ENCODE measurements at regions not wholly inside any gene's neighbourhood (a gene's known extent, or its start where the extent isn't known, plus 50 kb on each side); places are given as distances from the start of the nearest gene placed in this dataset.

DNA sequence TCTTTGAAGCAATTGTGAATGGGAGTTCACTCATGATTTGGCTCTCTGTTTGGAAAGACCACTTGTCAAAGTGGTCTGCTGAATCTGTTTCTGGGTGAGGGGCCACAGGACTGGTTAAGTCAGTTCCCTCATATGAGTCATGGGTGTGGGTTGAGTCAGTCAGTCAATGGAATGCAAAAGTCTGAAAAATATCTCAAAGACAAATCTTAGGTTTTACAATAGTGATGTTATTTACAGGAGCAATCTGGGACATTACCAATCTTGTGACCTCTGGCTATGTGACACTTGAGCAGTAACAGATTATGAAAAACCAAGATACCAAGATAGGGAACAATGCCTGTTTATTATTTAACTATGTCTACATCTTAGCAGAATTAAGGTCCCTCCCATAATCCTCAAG is 311.6 kb downstream of the AASDHPPT start:
- Histone ChIP-seq H3K9me3 (ENCODE audit: control insufficient read depth, insufficient read depth, low read depth, low read length) (no peaks in the 10 kb centered on the region), H3K27me3 (ENCODE audit: control insufficient read depth, insufficient read depth, low read length) (no peaks in the 10 kb centered on the region), H3K4me1 (ENCODE audit: control insufficient read depth, insufficient read depth, low read length) (no peaks in the 10 kb centered on the region), H3K36me3 (ENCODE audit: control insufficient read depth, insufficient read depth, low read length) (no peaks in the 10 kb centered on the region), H3K27ac (ENCODE audit: low read length) (no peak overlapping the region), H3K4me3 (ENCODE audit: low read depth in 2 of 2, low read length in 2 of 2) (no peak overlapping the region)
- TF ChIP-seq TCF7L2 (IDR thresholded peaks at IDR 0.05; ENCODE audit: low read depth, low read length) (no peak), SIN3A (IDR thresholded peaks at IDR 0.05; ENCODE audit: borderline replicate concordance, insufficient read depth, low read depth, low read length) (no peak), CTCF (IDR thresholded peaks at IDR 0.05) (no peak), REST (IDR thresholded peaks at IDR 0.05; ENCODE audit: insufficient read depth in 1 of 2, low read depth in 2 of 2, low read length in 1 of 2) (no peak), POLR2AphosphoS5 (IDR thresholded peaks at IDR 0.05; ENCODE audit: low read depth, low read length) (no peak)
- in situ Hi-C loops (cut with HindIII; ENCODE audit: low pct_unique_long_range_greater_than_20kb, low sequenced_read_pairs) (no loop called here), intact Hi-C loops (cut with micrococcal nuclease; ENCODE audit: unreplicated experiment) (no loop called here)
- ChIA-PET POLR2A (interaction anchor here (0.7 kb wide), 1 partner anchor 316 kb away, joined by 3 read pairs; no protein-coding TSS in a partner anchor), CTCF (no interaction called here)
- ATAC-seq (no peak), DNase-seq (ENCODE audit: low read depth, low spot score) (no peak)
- BruUV-seq (replicated peaks): no TSS peak

- ATAC-seq: no peak
- TF ChIP-seq CTCF (IDR thresholded peaks at IDR 0.05) (no peak), SIN3A (IDR thresholded peaks at IDR 0.05; ENCODE audit: borderline replicate concordance, insufficient read depth, low read depth, low read length) (no peak), POLR2AphosphoS5 (IDR thresholded peaks at IDR 0.05; ENCODE audit: low read depth, low read length) (no peak), TCF7L2 (IDR thresholded peaks at IDR 0.05; ENCODE audit: low read depth, low read length) (no peak), REST (IDR thresholded peaks at IDR 0.05; ENCODE audit: insufficient read depth in 1 of 2, low read depth in 2 of 2, low read length in 1 of 2) (no peak)
- Histone ChIP-seq H3K9me3 (ENCODE audit: control insufficient read depth, insufficient read depth, low read depth, low read length) (no peaks in the 10 kb centered on the region), H3K27me3 (ENCODE audit: control insufficient read depth, insufficient read depth, low read length) (no peaks in the 10 kb centered on the region), H3K4me3 (ENCODE audit: low read depth in 2 of 2, low read length in 2 of 2) (no peak overlapping the region), H3K36me3 (ENCODE audit: control insufficient read depth, insufficient read depth, low read length) (no peaks in the 10 kb centered on the region), H3K27ac (ENCODE audit: low read length) (no peak overlapping the region), H3K4me1 (ENCODE audit: control insufficient read depth, insufficient read depth, low read length) (no peaks in the 10 kb centered on the region)
- BruUV-seq (replicated peaks): no TSS peak
- ChIA-PET CTCF (no interaction called here), POLR2A (no interaction called here)
- intact Hi-C loops (cut with micrococcal nuclease; ENCODE audit: unreplicated experiment) (no loop called here), in situ Hi-C loops (cut with HindIII; ENCODE audit: low pct_unique_long_range_greater_than_20kb, low sequenced_read_pairs) (no loop called here)
- DNase-seq (ENCODE audit: low read depth, low spot score): no peak
Measured at GRCh38 chr11:106390078-106390477, 312.6 kb downstream of the AASDHPPT start.
